ENCODE measurements at regions not wholly inside any gene's neighbourhood (a gene's known extent, or its start where the extent isn't known, plus 50 kb on each side); places are given as distances from the start of the nearest gene placed in this dataset.

GRCh38 chr4:131526686-131527085 is 1622.4 kb upstream of the PCDH10 start:
- DNase-seq (ENCODE audit: insufficient read length, low spot score) = no peak
- no peak for FAIRE-seq
- TF ChIP-seq TAF1 (IDR thresholded peaks at IDR 0.05; ENCODE audit: low read depth, low read length) = no peak
- TF ChIP-seq POLR2AphosphoS5 (IDR thresholded peaks at IDR 0.05; ENCODE audit: low read depth, low read length) = no peak
- no peak for TF ChIP-seq POU2F2 (IDR thresholded peaks at IDR 0.05; ENCODE audit: low read depth, low read length)
- TF ChIP-seq SPI1 (IDR thresholded peaks at IDR 0.05; ENCODE audit: low read depth, low read length) = no peak

- DNase-seq (ENCODE audit: insufficient read length, low spot score) = no peak
- TF ChIP-seq TAF1 (IDR thresholded peaks at IDR 0.05; ENCODE audit: low read depth, low read length) (no peak), PAX5 (IDR thresholded peaks at IDR 0.05; ENCODE audit: insufficient read depth, low read length, severe bottlenecking) (no peak), POLR2A (IDR thresholded peaks at IDR 0.05; ENCODE audit: low read depth, low read length) (no peak), POU2F2 (IDR thresholded peaks at IDR 0.05; ENCODE audit: low read depth, low read length) (no peak), SPI1 (IDR thresholded peaks at IDR 0.05; ENCODE audit: low read depth, low read length) (no peak), POLR2AphosphoS5 (IDR thresholded peaks at IDR 0.05; ENCODE audit: low read depth, low read length) (no peak)
Measured at GRCh38 chr4:131531087-131531486, 1618.0 kb upstream of the PCDH10 start.

GRCh38 chr4:131534944-131535645 is 1614.0 kb upstream of the PCDH10 start:
- no peak for FAIRE-seq
- TF ChIP-seq POLR2AphosphoS5 (IDR thresholded peaks at IDR 0.05; ENCODE audit: low read depth, low read length) = no peak
- no peak for TF ChIP-seq POLR2A (IDR thresholded peaks at IDR 0.05; ENCODE audit: low read depth, low read length)
- no peak for TF ChIP-seq POU2F2 (IDR thresholded peaks at IDR 0.05; ENCODE audit: low read depth, low read length)
- no peak for TF ChIP-seq SPI1 (IDR thresholded peaks at IDR 0.05; ENCODE audit: low read depth, low read length)
- no peak for TF ChIP-seq TAF1 (IDR thresholded peaks at IDR 0.05; ENCODE audit: low read depth, low read length)
- no peak for TF ChIP-seq PAX5 (IDR thresholded peaks at IDR 0.05; ENCODE audit: insufficient read depth, low read length, severe bottlenecking)

More at GRCh38 chr4:131531087-131531486, 1618.0 kb upstream of the PCDH10 start:
- no peak for FAIRE-seq

GRCh38 chr4:131540256-131540655 is 1608.8 kb upstream of the PCDH10 start:
- DNase-seq (ENCODE audit: insufficient read length, low spot score) (no peak), FAIRE-seq (no peak)
- no peak for TF ChIP-seq POU2F2 (IDR thresholded peaks at IDR 0.05; ENCODE audit: low read depth, low read length)
- no peak for TF ChIP-seq POLR2A (IDR thresholded peaks at IDR 0.05; ENCODE audit: low read depth, low read length)
- TF ChIP-seq TAF1 (IDR thresholded peaks at IDR 0.05; ENCODE audit: low read depth, low read length) = no peak
- no peak for TF ChIP-seq POLR2AphosphoS5 (IDR thresholded peaks at IDR 0.05; ENCODE audit: low read depth, low read length)
- no peak for TF ChIP-seq PAX5 (IDR thresholded peaks at IDR 0.05; ENCODE audit: insufficient read depth, low read length, severe bottlenecking)
- TF ChIP-seq SPI1 (IDR thresholded peaks at IDR 0.05; ENCODE audit: low read depth, low read length) = no peak

More at GRCh38 chr4:131534944-131535645, 1614.0 kb upstream of the PCDH10 start:
- no peak for DNase-seq (ENCODE audit: insufficient read length, low spot score)

GRCh38 chr4:131547506-131547981 is 1601.5 kb upstream of the PCDH10 start:
- TF ChIP-seq SPI1 (IDR thresholded peaks at IDR 0.05; ENCODE audit: low read depth, low read length) (peak; percentile 94), TAF1 (IDR thresholded peaks at IDR 0.05; ENCODE audit: low read depth, low read length) (no peak)
- FAIRE-seq = peak; percentile 66
- no peak for DNase-seq (ENCODE audit: insufficient read length, low spot score)

GRCh38 chr4:131551306-131551705 is 1597.8 kb upstream of the PCDH10 start:
- FAIRE-seq (peak; percentile 26), DNase-seq (ENCODE audit: insufficient read length, low spot score) (no peak)
- TF ChIP-seq TAF1 (IDR thresholded peaks at IDR 0.05; ENCODE audit: low read depth, low read length) (no peak), SPI1 (IDR thresholded peaks at IDR 0.05; ENCODE audit: low read depth, low read length) (no peak), POU2F2 (IDR thresholded peaks at IDR 0.05; ENCODE audit: low read depth, low read length) (no peak), PAX5 (IDR thresholded peaks at IDR 0.05; ENCODE audit: insufficient read depth, low read length, severe bottlenecking) (no peak)

- FAIRE-seq (no peak), DNase-seq (ENCODE audit: insufficient read length, low spot score) (no peak)
- no peak for TF ChIP-seq POLR2A (IDR thresholded peaks at IDR 0.05; ENCODE audit: low read depth, low read length)
- TF ChIP-seq SPI1 (IDR thresholded peaks at IDR 0.05; ENCODE audit: low read depth, low read length) = no peak
- no peak for TF ChIP-seq POU2F2 (IDR thresholded peaks at IDR 0.05; ENCODE audit: low read depth, low read length)
- no peak for TF ChIP-seq POLR2AphosphoS5 (IDR thresholded peaks at IDR 0.05; ENCODE audit: low read depth, low read length)
- no peak for TF ChIP-seq TAF1 (IDR thresholded peaks at IDR 0.05; ENCODE audit: low read depth, low read length)
- TF ChIP-seq PAX5 (IDR thresholded peaks at IDR 0.05; ENCODE audit: insufficient read depth, low read length, severe bottlenecking) = no peak
Measured at GRCh38 chr4:131566026-131566425, 1583.1 kb upstream of the PCDH10 start.

- FAIRE-seq (no peak), DNase-seq (ENCODE audit: insufficient read length, low spot score) (no peak)
- no peak for TF ChIP-seq POLR2AphosphoS5 (IDR thresholded peaks at IDR 0.05; ENCODE audit: low read depth, low read length)
- TF ChIP-seq SPI1 (IDR thresholded peaks at IDR 0.05; ENCODE audit: low read depth, low read length) = no peak
Measured at GRCh38 chr4:131584587-131584986, 1564.5 kb upstream of the PCDH10 start.

GRCh38 chr4:131595140-131595539 is 1554.0 kb upstream of the PCDH10 start:
- no peak for FAIRE-seq

GRCh38 chr4:131603705-131604104 is 1545.4 kb upstream of the PCDH10 start:
- FAIRE-seq (no peak), DNase-seq (ENCODE audit: insufficient read length, low spot score) (no peak)
- TF ChIP-seq SPI1 (IDR thresholded peaks at IDR 0.05; ENCODE audit: low read depth, low read length) (no peak), POU2F2 (IDR thresholded peaks at IDR 0.05; ENCODE audit: low read depth, low read length) (no peak)

More at GRCh38 chr4:131595140-131595539, 1554.0 kb upstream of the PCDH10 start:
- DNase-seq (ENCODE audit: insufficient read length, low spot score) = no peak
- TF ChIP-seq POLR2AphosphoS5 (IDR thresholded peaks at IDR 0.05; ENCODE audit: low read depth, low read length) (no peak), PAX5 (IDR thresholded peaks at IDR 0.05; ENCODE audit: insufficient read depth, low read length, severe bottlenecking) (no peak), SPI1 (IDR thresholded peaks at IDR 0.05; ENCODE audit: low read depth, low read length) (no peak), POU2F2 (IDR thresholded peaks at IDR 0.05; ENCODE audit: low read depth, low read length) (no peak), POLR2A (IDR thresholded peaks at IDR 0.05; ENCODE audit: low read depth, low read length) (no peak), TAF1 (IDR thresholded peaks at IDR 0.05; ENCODE audit: low read depth, low read length) (no peak)

Data from GM12891 (cell line).